Chondrocyte (in vitro differentiated cells): ENCODE measurements at regions not wholly inside any gene's neighbourhood (a gene's known extent, or its start where the extent isn't known, plus 50 kb on each side); places are given as distances from the start of the nearest gene placed in this dataset.
"Not testable (repeated sequence)": the region's sequence is repeated elsewhere in the genome, so short reads cannot be mapped to it uniquely, and the experiment has no call there.

Experiments used
- DNase-seq: peaks from one replicate; pipeline ENCODE4 v3.0.0; 2021; ENCODE audit warnings: mixed read lengths, low spot score
- H3K27ac Mint-ChIP-seq: one replicate; pipeline ENCODE4 v1.8.0; 2021; ENCODE audit warnings: mild to moderate bottlenecking, moderate library complexity, mixed read lengths; ENCODE audit not compliant: unreplicated experiment
- H3K27me3 Mint-ChIP-seq: 2 replicates; pipeline ENCODE4 v1.8.0; 2021; ENCODE audit warnings: low read depth, mixed read lengths
- H3K36me3 Mint-ChIP-seq: 2 replicates; pipeline ENCODE4 v1.8.0; 2021; ENCODE audit warnings: low read depth, mixed read lengths
- H3K4me1 Mint-ChIP-seq: 2 replicates; pipeline ENCODE4 v1.8.0; 2021; ENCODE audit warnings: low read depth, mild to moderate bottlenecking, mixed read lengths
- H3K4me3 Mint-ChIP-seq: one replicate; pipeline ENCODE4 v1.8.0; 2021; ENCODE audit warnings: mild to moderate bottlenecking, moderate library complexity, mixed read lengths; ENCODE audit not compliant: unreplicated experiment
- H3K9me3 Mint-ChIP-seq: 2 replicates; pipeline ENCODE4 v1.8.0; 2021; ENCODE audit warnings: low read depth, mixed read lengths
- CTCF ChIP-seq: fragments of 200-600 bp; sonication (generic); IDR thresholded peaks from 2 replicates; pipeline ENCODE4 v1.5.0; 2021; ENCODE audit warnings: antibody characterized with exemption, mild to moderate bottlenecking, moderate library complexity

DNA sequence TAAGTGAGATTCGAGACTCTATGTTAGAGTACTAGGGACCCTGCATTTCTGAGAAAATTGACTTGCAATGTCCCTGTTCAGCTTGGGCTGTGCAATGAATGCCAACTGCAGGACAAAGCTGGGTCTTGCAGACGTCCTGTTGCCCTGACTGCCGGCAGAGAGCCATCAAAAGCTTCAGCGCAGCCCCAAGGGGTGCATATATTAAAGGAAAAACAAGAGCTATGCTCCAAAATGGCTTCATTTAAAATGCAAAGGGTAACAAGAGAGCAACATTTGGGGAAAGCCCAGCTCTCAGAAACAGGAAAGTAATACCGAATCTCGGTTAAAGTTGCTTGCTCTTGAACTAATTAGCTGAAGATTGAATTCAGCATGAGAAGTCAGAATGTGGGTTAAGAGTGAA lies 110.9 kb upstream of the PNPT1 start:
- Mint-ChIP-seq H3K27ac (no peak overlapping the region), H3K9me3 (no peaks in the 10 kb centered on the region), H3K4me1 (peaks cover 6% of the 10 kb centered on the region), H3K4me3 (no peak overlapping the region), H3K36me3 (no peaks in the 10 kb centered on the region), H3K27me3 (peaks cover 23% of the 10 kb centered on the region)
- no peak for DNase-seq
- TF ChIP-seq CTCF: no peak

DNA sequence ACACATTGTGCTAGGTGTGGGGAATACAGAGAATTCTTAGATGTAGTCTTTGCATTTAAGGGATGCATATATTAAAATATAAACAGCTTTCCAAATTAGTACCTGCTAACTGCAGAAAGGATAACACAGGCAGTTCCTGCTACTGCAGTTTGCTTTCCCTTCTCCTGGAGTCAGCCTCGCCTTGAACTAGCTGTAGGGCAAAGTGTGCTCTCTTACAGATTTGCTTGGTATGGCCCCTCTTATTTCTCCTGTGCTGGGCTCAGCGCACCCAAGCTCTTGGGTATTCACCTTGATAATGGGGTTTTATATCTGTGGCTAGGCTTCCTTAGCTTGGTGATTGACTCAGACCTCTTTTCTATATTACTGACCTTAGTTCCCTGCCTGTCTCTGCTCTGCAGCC lies 108.4 kb upstream of the PNPT1 start:
- no peak overlapping the region for H3K27ac Mint-ChIP-seq
- H3K4me3 Mint-ChIP-seq: no peak overlapping the region
- no peak for TF ChIP-seq CTCF
- peaks cover 6% of the 10 kb centered on the region for H3K4me1 Mint-ChIP-seq
- peaks cover 21% of the 10 kb centered on the region for H3K27me3 Mint-ChIP-seq
- no peak for DNase-seq
- H3K36me3 Mint-ChIP-seq: no peaks in the 10 kb centered on the region
- H3K9me3 Mint-ChIP-seq: peaks cover 4% of the 10 kb centered on the region

DNA sequence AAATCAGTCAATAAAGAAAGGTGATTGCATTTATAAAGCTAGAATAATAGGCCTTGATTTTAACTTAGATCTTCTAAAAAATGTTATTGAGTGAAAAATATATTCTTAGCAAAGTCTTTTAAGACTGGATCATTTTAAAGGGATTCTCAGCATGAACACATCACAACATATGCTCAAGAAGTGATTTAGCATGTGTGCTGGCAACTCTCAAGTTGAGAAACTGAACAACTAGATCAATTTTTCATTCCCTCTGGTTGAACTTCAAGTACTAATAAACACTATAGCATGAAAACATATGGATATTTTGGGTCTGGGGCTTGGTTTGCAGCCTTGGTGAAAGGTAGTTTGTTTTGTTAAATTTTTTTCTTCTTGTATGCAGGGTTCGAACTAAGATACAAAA lies 107.8 kb upstream of the PNPT1 start:
- Mint-ChIP-seq H3K4me3 (no peak overlapping the region), H3K36me3 (no peaks in the 10 kb centered on the region), H3K9me3 (peaks cover 10% of the 10 kb centered on the region), H3K27ac (no peak overlapping the region), H3K4me1 (peaks cover 6% of the 10 kb centered on the region), H3K27me3 (peaks cover 21% of the 10 kb centered on the region)
- TF ChIP-seq CTCF: no peak
- no peak for DNase-seq

- not testable (repeated sequence) for H3K4me1 Mint-ChIP-seq, H3K4me3 Mint-ChIP-seq, DNase-seq, H3K27ac Mint-ChIP-seq, H3K36me3 Mint-ChIP-seq
- Mint-ChIP-seq H3K27me3 (peaks cover 12% of the 10 kb centered on the region), H3K9me3 (peaks cover 12% of the 10 kb centered on the region)
Observed at GRCh38 chr2:55799624-55800023, 106.0 kb upstream of the PNPT1 start.

DNA sequence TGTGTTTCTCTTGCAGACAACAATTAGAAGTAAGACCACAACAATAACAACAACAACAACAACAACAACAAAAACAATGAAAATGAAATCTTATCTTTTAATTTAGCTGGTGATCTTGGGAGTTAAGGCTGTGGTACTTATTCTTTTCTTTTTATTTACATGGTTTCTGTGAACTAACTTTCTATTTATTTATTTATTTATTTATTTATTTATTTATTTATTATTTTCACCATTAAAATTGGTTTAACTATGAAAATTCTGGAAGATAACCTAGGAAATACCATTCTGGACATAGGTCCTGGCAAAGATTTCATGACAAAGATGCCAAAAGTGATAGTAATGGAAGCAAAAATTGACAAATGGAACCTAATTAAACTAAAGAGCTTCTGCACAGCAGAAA lies 102.5 kb upstream of the PNPT1 start:
- no peak for DNase-seq
- Mint-ChIP-seq H3K27me3 (peaks cover 6% of the 10 kb centered on the region), H3K4me1 (no peaks in the 10 kb centered on the region), H3K9me3 (peaks cover 15% of the 10 kb centered on the region), H3K36me3 (peaks cover 2% of the 10 kb centered on the region), H3K27ac (no peak overlapping the region), H3K4me3 (no peak overlapping the region)
- TF ChIP-seq CTCF: no peak

GRCh38 chr2:55793602-55794001 lies 100.0 kb upstream of the PNPT1 start:
- not testable (repeated sequence) for H3K4me1 Mint-ChIP-seq, H3K27ac Mint-ChIP-seq, H3K27me3 Mint-ChIP-seq, H3K36me3 Mint-ChIP-seq, DNase-seq, H3K4me3 Mint-ChIP-seq
- H3K9me3 Mint-ChIP-seq: peaks cover 17% of the 10 kb centered on the region
